Endothelial cell of hepatic sinusoid (primary cell): ENCODE measurements at regions not wholly inside any gene's neighbourhood (a gene's known extent, or its start where the extent isn't known, plus 50 kb on each side); places are given as distances from the start of the nearest gene placed in this dataset.
"Not testable (repeated sequence)": the region's sequence is repeated elsewhere in the genome, so short reads cannot be mapped to it uniquely, and the experiment has no call there.

Experiments
- in situ Hi-C: cut with HindIII; loops from 2 replicates; pipeline ENCODE4 v1.10.0; 2017; ENCODE audit warnings: low sequenced_read_pairs

GRCh38 chr2:180255981-180256380 lies 248.9 kb upstream of the CWC22 start:
- in situ Hi-C loops = no loop called here

- in situ Hi-C loops = no loop called here
Measured at GRCh38 chr2:180254872-180255271, 247.8 kb upstream of the CWC22 start.

GRCh38 chr2:180247658-180248057 lies 240.6 kb upstream of the CWC22 start:
- in situ Hi-C loops = no loop called here

- in situ Hi-C loops = no loop called here
Measured at GRCh38 chr2:180246268-180246667, 239.2 kb upstream of the CWC22 start.

GRCh38 chr2:180240774-180241173 lies 233.7 kb upstream of the CWC22 start:
- in situ Hi-C loops = no loop called here

GRCh38 chr2:180238729-180239128 lies 231.6 kb upstream of the CWC22 start:
- in situ Hi-C loops = no loop called here

GRCh38 chr2:180236061-180236460 lies 229.0 kb upstream of the CWC22 start:
- in situ Hi-C loops = not testable (repeated sequence)

- in situ Hi-C loops = not testable (repeated sequence)
Measured at GRCh38 chr2:180235506-180235905, 228.4 kb upstream of the CWC22 start.

- in situ Hi-C loops = not testable (repeated sequence)
Measured at GRCh38 chr2:180234991-180235390, 227.9 kb upstream of the CWC22 start.

GRCh38 chr2:180231015-180231414 lies 223.9 kb upstream of the CWC22 start:
- in situ Hi-C loops = no loop called here

GRCh38 chr2:180227461-180227860 lies 220.4 kb upstream of the CWC22 start:
- in situ Hi-C loops = no loop called here

- in situ Hi-C loops = no loop called here
Measured at GRCh38 chr2:180225118-180225517, 218.0 kb upstream of the CWC22 start.

GRCh38 chr2:180222644-180223043 lies 215.5 kb upstream of the CWC22 start:
- in situ Hi-C loops = no loop called here

GRCh38 chr2:180219491-180219890 lies 212.4 kb upstream of the CWC22 start:
- in situ Hi-C loops = no loop called here

- in situ Hi-C loops = no loop called here
Measured at GRCh38 chr2:180208841-180209240, 201.7 kb upstream of the CWC22 start.

- in situ Hi-C loops = no loop called here
Measured at GRCh38 chr2:180205621-180206235, 198.6 kb upstream of the CWC22 start.

- in situ Hi-C loops = no loop called here
Measured at GRCh38 chr2:180203972-180204371, 196.9 kb upstream of the CWC22 start.

GRCh38 chr2:180202467-180202951 lies 195.4 kb upstream of the CWC22 start:
- in situ Hi-C loops = no loop called here

GRCh38 chr2:180196419-180196977 lies 189.4 kb upstream of the CWC22 start:
- in situ Hi-C loops = loop anchor here (5.0 kb wide), 1 partner anchor 84 kb away; no protein-coding TSS in a partner anchor

GRCh38 chr2:180195847-180196246 lies 188.8 kb upstream of the CWC22 start:
- in situ Hi-C loops = loop anchor here (5.0 kb wide), 1 partner anchor 84 kb away; no protein-coding TSS in a partner anchor

GRCh38 chr2:180191432-180192124 lies 184.5 kb upstream of the CWC22 start:
- in situ Hi-C loops = no loop called here

- in situ Hi-C loops = no loop called here
Measured at GRCh38 chr2:180190851-180191250, 183.8 kb upstream of the CWC22 start.
